GDM1 (cell line): ENCODE measurements at regions not wholly inside any gene's neighbourhood (a gene's known extent, or its start where the extent isn't known, plus 50 kb on each side); places are given as distances from the start of the nearest gene placed in this dataset.

Source experiments
- DNase-seq: peaks from one replicate; lab custom pipeline; 2025; lab: John Stamatoyannopoulos, UW

GRCh38 chr4:67234296-67234695, 311.0 kb downstream of the CENPC start:
- no peak for DNase-seq

- DNase-seq, result no peak
These were observed 316.2 kb downstream of the CENPC start for GRCh38 chr4:67229148-67229547.

- DNase-seq, result no peak
These were observed 324.4 kb downstream of the CENPC start for GRCh38 chr4:67220861-67221260.

- no peak for DNase-seq
These were observed 326.4 kb downstream of the CENPC start for GRCh38 chr4:67218883-67219282.

- DNase-seq, result no peak
These were observed 337.3 kb downstream of the CENPC start for GRCh38 chr4:67207941-67208441.

- DNase-seq, result no peak
These were observed 340.9 kb downstream of the CENPC start for GRCh38 chr4:67204441-67204840.

GRCh38 chr4:67201334-67201733, 344.0 kb downstream of the CENPC start:
- DNase-seq, result no peak

- no peak for DNase-seq
These were observed 346.6 kb downstream of the CENPC start for GRCh38 chr4:67198727-67199126.

GRCh38 chr4:67167849-67168248, 377.5 kb downstream of the CENPC start:
- no peak for DNase-seq

GRCh38 chr4:67162690-67163089, 382.6 kb downstream of the CENPC start:
- no peak for DNase-seq

- DNase-seq, result no peak
These were observed 384.0 kb downstream of the CENPC start for GRCh38 chr4:67161311-67161710.

- no peak for DNase-seq
These were observed 384.9 kb downstream of the CENPC start for GRCh38 chr4:67160394-67160793.

- DNase-seq, result no peak
These were observed 386.6 kb downstream of the CENPC start for GRCh38 chr4:67158666-67159065.

- no peak for DNase-seq
These were observed 392.3 kb downstream of the CENPC start for GRCh38 chr4:67152976-67153375.

GRCh38 chr4:67151376-67152343, 393.6 kb downstream of the CENPC start:
- DNase-seq, result no peak

GRCh38 chr4:67141586-67141985, 403.7 kb downstream of the CENPC start:
- no peak for DNase-seq

GRCh38 chr4:67134616-67135015, 410.7 kb downstream of the CENPC start:
- DNase-seq, result no peak

- no peak for DNase-seq
These were observed 412.1 kb downstream of the CENPC start for GRCh38 chr4:67133162-67133561.

- no peak for DNase-seq
These were observed 414.1 kb downstream of the CENPC start for GRCh38 chr4:67131224-67131623.

- DNase-seq, result no peak
These were observed 414.9 kb downstream of the CENPC start for GRCh38 chr4:67130411-67130810.

GRCh38 chr4:67126570-67126969, 418.7 kb downstream of the CENPC start:
- no peak for DNase-seq

GRCh38 chr4:67125636-67126514, 419.4 kb downstream of the CENPC start:
- DNase-seq, result no peak

GRCh38 chr4:67124716-67125115, 420.6 kb downstream of the CENPC start:
- DNase-seq, result no peak
